IPS-18a (cell line): ENCODE measurements at regions not wholly inside any gene's neighbourhood (a gene's known extent, or its start where the extent isn't known, plus 50 kb on each side); places are given as distances from the start of the nearest gene placed in this dataset.
"Not testable (repeated sequence)": the region's sequence is repeated elsewhere in the genome, so short reads cannot be mapped to it uniquely, and the experiment has no call there.

Experiments
- H3K27ac ChIP-seq: one replicate; pipeline ENCODE4 v1.5.1; 2013; ENCODE audit warnings: low read length
- H3K27me3 ChIP-seq: one replicate; pipeline ENCODE4 v1.6.1; 2013; ENCODE audit warnings: mild to moderate bottlenecking, low read length; ENCODE audit not compliant: control insufficient read depth, insufficient read depth
- H3K36me3 ChIP-seq: one replicate; pipeline ENCODE4 v1.6.1; 2013; ENCODE audit warnings: low read depth, low read length; ENCODE audit not compliant: control insufficient read depth
- H3K4me1 ChIP-seq: one replicate; pipeline ENCODE4 v1.6.1; 2013; ENCODE audit warnings: low read depth, low read length; ENCODE audit not compliant: control insufficient read depth
- H3K4me3 ChIP-seq: one replicate; pipeline ENCODE4 v1.5.1; 2013; ENCODE audit warnings: low read length
- H3K9ac ChIP-seq: one replicate; pipeline ENCODE4 v1.6.1; 2013; ENCODE audit warnings: mild to moderate bottlenecking, low read length, moderate library complexity
- H3K9me3 ChIP-seq: one replicate; pipeline ENCODE4 v1.6.1; 2013; ENCODE audit warnings: low read depth, low read length; ENCODE audit not compliant: control insufficient read depth

DNA sequence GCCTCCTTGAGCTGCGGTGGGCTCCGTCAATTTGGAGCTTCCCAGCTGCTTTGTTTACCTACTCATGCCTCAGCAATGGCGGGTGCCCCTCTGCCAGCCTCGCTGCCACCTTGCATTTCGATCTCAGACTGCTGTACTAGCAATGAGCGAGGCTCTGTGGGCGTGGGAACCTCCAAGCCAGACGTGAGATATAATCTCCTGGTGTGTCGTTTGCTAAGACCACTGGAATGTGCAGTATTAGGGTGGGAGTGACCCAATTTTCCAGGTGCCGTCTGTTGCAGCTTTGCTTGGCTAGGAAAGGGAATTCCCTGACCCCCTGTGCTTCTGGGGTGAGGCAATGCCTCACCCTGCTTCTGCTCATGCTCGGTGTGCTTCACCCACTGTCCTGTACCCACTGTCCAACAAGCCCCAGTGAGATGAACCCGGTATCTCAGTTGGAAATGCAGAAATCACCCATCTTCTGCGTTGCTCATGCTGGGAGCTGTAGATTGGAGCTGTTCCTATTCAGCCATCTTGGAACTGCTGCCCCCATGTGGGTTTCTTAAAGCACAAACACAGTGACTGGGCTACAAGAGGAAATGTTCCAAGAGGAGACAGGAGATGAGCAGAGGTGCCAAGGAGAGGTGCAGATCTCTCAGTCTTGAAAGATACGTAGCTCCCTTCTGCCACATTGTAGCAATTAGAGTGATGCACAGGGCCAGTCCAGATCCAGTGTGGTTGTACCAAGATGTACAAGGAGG lies 193.0 kb upstream of the IGFBP7 start:
- no peaks in the 10 kb centered on the region for H3K4me1 ChIP-seq
- no peak overlapping the region for H3K4me3 ChIP-seq
- no peaks in the 10 kb centered on the region for H3K9me3 ChIP-seq
- no peak overlapping the region for H3K9ac ChIP-seq
- no peaks in the 10 kb centered on the region for H3K27me3 ChIP-seq
- H3K27ac ChIP-seq, result no peak overlapping the region
- no peaks in the 10 kb centered on the region for H3K36me3 ChIP-seq

DNA sequence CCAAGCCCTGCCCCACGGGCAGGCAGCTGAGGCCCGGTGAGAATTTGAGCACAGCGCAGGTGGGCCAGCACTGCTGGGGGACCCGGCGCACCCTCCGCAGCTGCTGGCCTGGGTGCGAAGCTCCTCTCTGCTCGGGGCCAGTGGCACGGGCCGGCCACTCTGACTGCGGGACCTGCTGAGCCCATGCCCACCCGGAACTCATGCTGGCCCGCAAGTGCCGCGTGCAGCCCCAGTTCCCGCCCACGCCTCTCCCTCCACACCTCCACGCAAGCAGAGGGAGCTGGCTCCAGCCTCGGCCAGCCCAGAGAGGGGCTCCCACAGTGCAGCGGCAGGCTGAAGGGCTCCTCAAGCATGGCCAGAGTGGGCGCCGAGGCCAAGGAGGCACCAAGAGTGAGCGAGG lies 190.1 kb upstream of the IGFBP7 start:
- H3K4me3 ChIP-seq, H3K4me1 ChIP-seq, H3K27ac ChIP-seq, H3K36me3 ChIP-seq, H3K9ac ChIP-seq, H3K27me3 ChIP-seq, H3K9me3 ChIP-seq: not testable (repeated sequence)

GRCh38 chr4:57291911-57292310 lies 181.7 kb upstream of the IGFBP7 start:
- Histone ChIP-seq H3K4me1 (peaks cover 20% of the 10 kb centered on the region), H3K27me3 (no peaks in the 10 kb centered on the region)

DNA sequence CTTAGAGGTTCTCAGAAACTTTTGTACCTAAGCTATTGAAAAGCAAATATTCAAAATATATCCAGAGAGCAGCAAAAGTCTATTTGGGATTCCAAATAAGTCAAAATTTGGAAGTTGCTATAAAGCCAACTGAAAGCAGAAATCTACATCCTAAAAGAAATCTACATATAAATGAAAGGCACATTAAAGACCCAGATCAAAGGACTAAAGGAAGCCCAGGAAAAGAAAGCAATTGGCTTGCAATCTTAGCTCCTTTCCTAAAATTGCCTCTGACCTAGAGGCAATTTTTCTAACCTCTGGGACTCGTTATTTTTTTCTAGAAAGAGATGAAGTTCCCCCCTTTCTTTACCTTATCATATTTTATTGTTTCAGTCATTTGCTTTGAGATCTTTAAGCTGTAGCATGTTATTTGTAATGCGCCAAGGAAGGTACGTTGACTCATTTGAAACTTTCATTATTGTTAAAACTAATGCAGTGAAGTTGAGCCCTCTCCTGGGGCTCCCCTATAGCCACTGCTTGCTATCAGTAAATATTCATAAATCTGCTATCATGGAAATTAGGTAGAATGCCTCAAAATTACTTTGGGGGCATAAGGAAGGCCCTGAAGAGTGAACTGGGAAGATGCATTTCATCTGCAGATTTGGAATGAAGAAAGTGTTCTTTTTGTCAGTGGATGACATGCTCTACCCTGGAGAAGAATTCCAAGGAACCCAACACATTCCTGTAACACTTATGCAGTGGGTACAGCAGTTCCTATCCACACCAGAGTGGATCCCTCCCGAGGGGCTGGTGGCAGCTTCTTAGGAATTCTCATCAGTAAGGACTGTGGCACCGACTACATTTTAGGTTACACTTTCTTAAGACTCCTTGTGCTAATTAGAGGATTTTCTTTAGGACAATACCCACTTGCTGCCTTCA lies 177.8 kb upstream of the IGFBP7 start:
- Histone ChIP-seq H3K27me3 (no peaks in the 10 kb centered on the region), H3K9ac (no peak overlapping the region), H3K9me3 (no peaks in the 10 kb centered on the region), H3K4me1 (peaks cover 24% of the 10 kb centered on the region), H3K27ac (no peak overlapping the region), H3K4me3 (peak overlapping the region; percentile 35), H3K36me3 (no peaks in the 10 kb centered on the region)

More at GRCh38 chr4:57291911-57292310, 181.7 kb upstream of the IGFBP7 start:
- H3K27ac ChIP-seq, result no peak overlapping the region
- H3K9ac ChIP-seq, result no peak overlapping the region
- H3K9me3 ChIP-seq, result no peaks in the 10 kb centered on the region
- no peaks in the 10 kb centered on the region for H3K36me3 ChIP-seq
- H3K4me3 ChIP-seq, result no peak overlapping the region

DNA sequence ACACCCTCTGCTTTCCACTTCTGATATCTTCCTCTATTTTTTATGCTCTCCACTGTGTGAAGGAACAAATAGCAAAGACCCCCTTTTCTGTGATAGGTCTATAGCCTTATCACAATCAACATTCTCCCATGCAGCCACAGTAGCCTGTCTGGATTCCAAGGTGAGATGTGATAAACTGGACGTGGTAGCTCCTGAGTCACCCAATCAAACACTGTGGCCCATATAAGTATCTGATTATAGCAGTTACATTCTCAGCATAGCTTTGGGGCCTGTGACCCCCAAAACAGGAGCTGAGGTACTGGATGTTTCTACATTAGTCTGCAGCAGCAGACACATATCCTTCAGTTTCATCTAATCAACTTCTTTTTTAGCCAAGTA lies 172.7 kb upstream of the IGFBP7 start:
- Histone ChIP-seq H3K4me3 (no peak overlapping the region), H3K27ac (no peak overlapping the region), H3K36me3 (no peaks in the 10 kb centered on the region), H3K4me1 (peaks cover 12% of the 10 kb centered on the region), H3K9ac (no peak overlapping the region), H3K27me3 (no peaks in the 10 kb centered on the region), H3K9me3 (no peaks in the 10 kb centered on the region)

GRCh38 chr4:57280481-57280880 lies 170.3 kb upstream of the IGFBP7 start:
- H3K9me3 ChIP-seq, result no peaks in the 10 kb centered on the region
- H3K4me1 ChIP-seq, result peaks cover 2% of the 10 kb centered on the region
- no peak overlapping the region for H3K4me3 ChIP-seq
- no peaks in the 10 kb centered on the region for H3K36me3 ChIP-seq
- no peak overlapping the region for H3K9ac ChIP-seq
- no peaks in the 10 kb centered on the region for H3K27me3 ChIP-seq
- H3K27ac ChIP-seq, result no peak overlapping the region

- Histone ChIP-seq H3K9ac (no peak overlapping the region), H3K27ac (no peak overlapping the region), H3K4me1 (peaks cover 2% of the 10 kb centered on the region), H3K4me3 (no peak overlapping the region), H3K36me3 (no peaks in the 10 kb centered on the region), H3K27me3 (no peaks in the 10 kb centered on the region), H3K9me3 (no peaks in the 10 kb centered on the region)
Observed at GRCh38 chr4:57278780-57279179, 168.6 kb upstream of the IGFBP7 start.

DNA sequence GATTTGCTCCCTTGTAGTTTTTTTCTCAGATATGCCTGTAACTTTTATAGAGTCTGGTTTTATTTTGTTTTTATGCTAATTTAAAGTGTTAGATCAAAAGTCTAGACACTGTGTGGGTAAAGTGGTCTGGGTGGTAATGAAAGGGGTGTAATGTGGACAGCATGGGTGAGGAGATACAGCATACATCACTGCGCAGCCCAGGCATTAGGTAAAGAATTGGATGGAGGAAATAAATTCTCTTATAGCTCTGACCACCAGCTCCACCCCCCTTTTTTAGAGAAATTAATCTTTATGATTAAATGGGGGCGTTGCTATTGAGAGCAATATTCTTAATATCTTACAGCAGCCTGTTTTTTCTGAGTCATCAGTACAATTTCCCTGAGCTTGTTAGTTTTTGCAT lies 163.9 kb upstream of the IGFBP7 start:
- H3K36me3 ChIP-seq, result no peaks in the 10 kb centered on the region
- no peak overlapping the region for H3K4me3 ChIP-seq
- no peak overlapping the region for H3K9ac ChIP-seq
- H3K27ac ChIP-seq, result no peak overlapping the region
- H3K4me1 ChIP-seq, result peaks cover 2% of the 10 kb centered on the region
- H3K9me3 ChIP-seq, result no peaks in the 10 kb centered on the region
- H3K27me3 ChIP-seq, result no peaks in the 10 kb centered on the region

GRCh38 chr4:57270346-57270745 lies 160.2 kb upstream of the IGFBP7 start:
- no peak overlapping the region for H3K9ac ChIP-seq
- H3K36me3 ChIP-seq, result no peaks in the 10 kb centered on the region
- peaks cover 9% of the 10 kb centered on the region for H3K4me1 ChIP-seq
- no peak overlapping the region for H3K4me3 ChIP-seq
- no peaks in the 10 kb centered on the region for H3K9me3 ChIP-seq
- no peaks in the 10 kb centered on the region for H3K27me3 ChIP-seq
- H3K27ac ChIP-seq, result no peak overlapping the region

DNA sequence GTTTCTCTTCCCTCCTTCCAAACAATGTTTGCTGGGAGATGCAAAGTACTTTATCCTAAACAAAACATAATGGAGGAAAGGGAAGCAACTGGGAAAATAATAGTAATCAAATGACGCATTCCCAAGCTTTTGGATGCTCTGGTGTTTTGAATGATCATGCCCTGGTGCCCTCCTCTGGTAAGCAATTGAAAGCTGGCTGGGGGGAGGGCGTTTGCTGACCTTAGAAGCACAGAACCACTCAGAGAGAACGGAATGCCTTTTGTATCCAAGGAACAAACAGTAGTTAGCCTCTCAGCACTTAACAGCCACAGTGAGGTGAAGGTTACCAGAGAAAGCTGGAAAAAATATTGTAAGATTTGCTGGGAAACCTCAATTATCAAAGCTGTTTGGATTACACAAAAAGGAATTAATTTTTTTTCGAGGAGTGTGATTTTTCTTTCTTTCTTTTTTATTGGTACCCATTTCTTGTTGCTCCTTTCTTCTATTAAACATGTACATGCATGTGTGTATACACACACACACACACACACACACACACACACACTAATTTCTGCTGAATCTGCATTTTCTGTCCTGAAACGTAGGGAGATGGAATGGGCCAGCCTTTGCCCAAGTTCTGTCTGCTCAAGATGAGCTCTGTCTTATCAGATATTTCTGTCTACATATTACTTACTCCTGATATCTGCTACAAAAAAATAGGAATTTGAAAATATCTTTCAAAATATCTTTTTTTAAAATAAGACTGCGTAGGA lies 155.8 kb upstream of the IGFBP7 start:
- Histone ChIP-seq H3K36me3 (no peaks in the 10 kb centered on the region), H3K27ac (no peak overlapping the region), H3K9ac (no peak overlapping the region), H3K9me3 (no peaks in the 10 kb centered on the region), H3K27me3 (no peaks in the 10 kb centered on the region), H3K4me1 (peaks cover 11% of the 10 kb centered on the region), H3K4me3 (peak overlapping the region; percentile 8)

- no peak overlapping the region for H3K9ac ChIP-seq
- no peaks in the 10 kb centered on the region for H3K9me3 ChIP-seq
- H3K27ac ChIP-seq, result no peak overlapping the region
- H3K4me3 ChIP-seq, result no peak overlapping the region
- H3K36me3 ChIP-seq, result no peaks in the 10 kb centered on the region
- no peaks in the 10 kb centered on the region for H3K27me3 ChIP-seq
- H3K4me1 ChIP-seq, result peaks cover 3% of the 10 kb centered on the region
Observed at GRCh38 chr4:57254754-57255153, 144.6 kb upstream of the IGFBP7 start.
